MCF 10A (cell line): ENCODE measurements at regions not wholly inside any gene's neighbourhood (a gene's known extent, or its start where the extent isn't known, plus 50 kb on each side); places are given as distances from the start of the nearest gene placed in this dataset.

Experiments
- BruUV-seq: library from RNA; stranded (reverse); fragments of 400-500 nt; replicated peaks from 2 replicates; lab custom pipeline; 2021; lab: Mats Ljungman, UMichigan
- CTCF ChIA-PET: fragments of 300-600 bp; sonication (Branson Sonifier 250); formaldehyde crosslinking; extraction: SDS; loops from one replicate; lab custom pipeline; 2021; ENCODE audit warnings: antibody characterized with exemption, inconsistent platforms; lab: Yijun Ruan, JAX
- POLR2A ChIA-PET: fragments of 300-600, 350-650 bp; sonication (Branson Sonifier 250); formaldehyde crosslinking; extraction: SDS; loops from one replicate; lab custom pipeline; 2020; ENCODE audit warnings: antibody characterized with exemption, inconsistent platforms; lab: Yijun Ruan, JAX
- DNase-seq: peaks from one replicate; pipeline ENCODE4 v3.0.0-alpha.2; 2018; ENCODE audit not compliant: unreplicated experiment
- H3K27ac Mint-ChIP-seq: one replicate; pipeline ENCODE4 v1.8.0; 2022; ENCODE audit warnings: mild to moderate bottlenecking, low read depth, mixed read lengths; ENCODE audit not compliant: unreplicated experiment
- H3K27me3 Mint-ChIP-seq: one replicate; pipeline ENCODE4 v1.8.0; 2022; ENCODE audit warnings: mixed read lengths; ENCODE audit not compliant: insufficient read depth, unreplicated experiment
- H3K36me3 Mint-ChIP-seq: one replicate; pipeline ENCODE4 v1.8.0; 2022; ENCODE audit warnings: mild to moderate bottlenecking, moderate library complexity, mixed read lengths; ENCODE audit not compliant: insufficient read depth, unreplicated experiment
- H3K4me1 Mint-ChIP-seq: one replicate; pipeline ENCODE4 v1.8.0; 2022; ENCODE audit warnings: mixed read lengths; ENCODE audit not compliant: insufficient read depth, unreplicated experiment
- H3K4me3 Mint-ChIP-seq: one replicate; pipeline ENCODE4 v1.8.0; 2022; ENCODE audit warnings: mild to moderate bottlenecking, moderate library complexity, mixed read lengths; ENCODE audit not compliant: unreplicated experiment
- H3K9me3 Mint-ChIP-seq: one replicate; pipeline ENCODE4 v1.8.0; 2022; ENCODE audit warnings: mixed read lengths; ENCODE audit not compliant: unreplicated experiment
- intact Hi-C: fragments of 100-400 bp; cut with micrococcal nuclease; formaldehyde crosslinking; loops from 2 replicates; pipeline ENCODE4 v1.14.1; 2022
- TF ChIP-seq, protein P1 (sequence below): fragments of 200-600 bp; IDR thresholded peaks from one replicate; pipeline ENCODE4 v1.8.0; 2022; ENCODE audit warnings: antibody characterized with exemption, mild to moderate bottlenecking; ENCODE audit not compliant: unreplicated experiment

DNA sequence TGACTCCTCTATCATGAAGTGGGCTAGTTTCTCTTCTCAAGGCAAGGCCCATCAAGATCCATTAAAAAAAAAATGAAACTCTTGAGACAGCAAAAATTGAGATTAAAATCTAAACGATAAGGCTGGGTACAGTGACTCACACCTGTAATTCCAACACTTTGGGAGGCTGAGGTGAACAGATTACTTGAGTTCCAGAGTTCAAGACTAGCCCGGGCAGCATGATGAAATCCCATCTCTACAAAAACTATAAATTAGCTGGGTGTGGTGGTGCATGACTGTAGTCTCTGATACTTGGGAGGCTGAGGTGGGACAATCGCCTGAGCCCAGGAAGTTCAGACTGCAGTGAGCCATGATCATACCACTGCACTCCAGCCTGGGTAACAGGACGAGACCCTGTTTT, 226.5 kb upstream of the SOX5 start:
- Mint-ChIP-seq H3K36me3 (no peaks in the 10 kb centered on the region), H3K27ac (no peak overlapping the region), H3K9me3 (no peaks in the 10 kb centered on the region), H3K4me3 (no peak overlapping the region), H3K4me1 (no peaks in the 10 kb centered on the region), H3K27me3 (no peaks in the 10 kb centered on the region)
- TF ChIP-seq, protein P1, sequence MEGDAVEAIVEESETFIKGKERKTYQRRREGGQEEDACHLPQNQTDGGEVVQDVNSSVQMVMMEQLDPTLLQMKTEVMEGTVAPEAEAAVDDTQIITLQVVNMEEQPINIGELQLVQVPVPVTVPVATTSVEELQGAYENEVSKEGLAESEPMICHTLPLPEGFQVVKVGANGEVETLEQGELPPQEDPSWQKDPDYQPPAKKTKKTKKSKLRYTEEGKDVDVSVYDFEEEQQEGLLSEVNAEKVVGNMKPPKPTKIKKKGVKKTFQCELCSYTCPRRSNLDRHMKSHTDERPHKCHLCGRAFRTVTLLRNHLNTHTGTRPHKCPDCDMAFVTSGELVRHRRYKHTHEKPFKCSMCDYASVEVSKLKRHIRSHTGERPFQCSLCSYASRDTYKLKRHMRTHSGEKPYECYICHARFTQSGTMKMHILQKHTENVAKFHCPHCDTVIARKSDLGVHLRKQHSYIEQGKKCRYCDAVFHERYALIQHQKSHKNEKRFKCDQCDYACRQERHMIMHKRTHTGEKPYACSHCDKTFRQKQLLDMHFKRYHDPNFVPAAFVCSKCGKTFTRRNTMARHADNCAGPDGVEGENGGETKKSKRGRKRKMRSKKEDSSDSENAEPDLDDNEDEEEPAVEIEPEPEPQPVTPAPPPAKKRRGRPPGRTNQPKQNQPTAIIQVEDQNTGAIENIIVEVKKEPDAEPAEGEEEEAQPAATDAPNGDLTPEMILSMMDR, result no peak
- intact Hi-C loops, result no loop called here
- no TSS peak for BruUV-seq
- ChIA-PET CTCF (no interaction called here), POLR2A (no interaction called here)
- DNase-seq, result no peak

DNA sequence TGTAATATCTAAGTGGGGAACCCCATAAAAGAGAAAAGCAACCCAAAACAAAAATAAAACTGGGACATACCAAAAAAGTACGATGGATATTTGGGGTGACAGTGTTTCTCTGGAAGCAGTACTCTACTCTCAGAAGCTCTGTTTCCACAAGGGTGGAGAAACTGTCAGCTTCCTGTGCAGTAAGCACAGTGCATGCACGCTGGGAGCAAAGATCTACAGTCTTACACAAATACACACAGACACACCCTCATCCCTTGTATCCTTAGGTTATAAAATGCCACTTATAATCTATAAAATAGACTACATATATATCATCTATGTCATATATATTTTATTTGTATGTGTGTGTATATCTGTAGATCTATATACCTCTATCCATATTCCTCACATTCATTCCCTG, 225.8 kb upstream of the SOX5 start:
- no TSS peak for BruUV-seq
- POLR2A ChIA-PET, result no interaction called here
- Mint-ChIP-seq H3K9me3 (no peaks in the 10 kb centered on the region), H3K27me3 (no peaks in the 10 kb centered on the region), H3K27ac (no peak overlapping the region), H3K36me3 (no peaks in the 10 kb centered on the region), H3K4me1 (no peaks in the 10 kb centered on the region), H3K4me3 (no peak overlapping the region)
- no peak for DNase-seq
- intact Hi-C loops, result no loop called here
- CTCF ChIA-PET, result no interaction called here
- TF ChIP-seq, protein P1, result no peak

DNA sequence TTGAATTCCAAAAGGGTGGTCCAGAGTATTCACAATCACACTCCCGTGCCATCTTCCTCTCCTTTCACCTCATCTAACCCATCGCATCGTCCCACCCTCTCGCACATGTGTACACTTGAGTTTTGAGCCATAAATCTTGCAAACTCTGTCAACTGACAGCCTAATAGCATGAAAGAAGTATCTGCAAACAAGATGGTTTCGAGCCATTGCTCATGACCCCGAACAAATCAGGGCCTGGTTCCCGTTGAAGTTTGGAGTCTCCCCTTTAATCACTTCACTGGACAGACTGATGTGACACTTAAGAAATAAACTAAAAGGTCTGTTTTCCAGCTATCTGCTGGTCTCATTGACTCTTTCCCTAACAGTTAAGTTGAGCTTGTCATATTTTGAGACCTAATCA, 223.6 kb upstream of the SOX5 start:
- no TSS peak for BruUV-seq
- TF ChIP-seq, protein P1, result no peak
- H3K36me3 Mint-ChIP-seq, result no peaks in the 10 kb centered on the region
- intact Hi-C loops, result no loop called here
- no peak for DNase-seq
- CTCF ChIA-PET, result no interaction called here
- no peaks in the 10 kb centered on the region for H3K4me1 Mint-ChIP-seq
- no peak overlapping the region for H3K4me3 Mint-ChIP-seq
- POLR2A ChIA-PET, result no interaction called here
- no peak overlapping the region for H3K27ac Mint-ChIP-seq
- no peaks in the 10 kb centered on the region for H3K27me3 Mint-ChIP-seq
- H3K9me3 Mint-ChIP-seq, result no peaks in the 10 kb centered on the region

DNA sequence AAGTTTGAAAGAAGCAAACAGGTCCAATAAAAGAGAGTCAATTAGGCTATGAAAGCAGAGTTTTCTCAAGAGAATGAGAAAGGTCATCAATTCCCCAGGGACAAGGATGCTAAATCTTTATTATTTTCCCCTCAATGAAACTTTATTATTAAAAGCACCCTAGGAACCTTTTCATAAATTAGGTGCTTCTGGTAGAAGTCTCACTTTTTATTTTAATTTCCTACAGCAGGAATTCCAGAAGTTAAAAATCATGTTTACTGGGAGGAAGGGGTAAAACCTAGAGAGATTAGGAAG, 223.2 kb upstream of the SOX5 start:
- intact Hi-C loops, result no loop called here
- no TSS peak for BruUV-seq
- POLR2A ChIA-PET, result no interaction called here
- Mint-ChIP-seq H3K27me3 (no peaks in the 10 kb centered on the region), H3K27ac (no peak overlapping the region), H3K9me3 (no peaks in the 10 kb centered on the region), H3K36me3 (no peaks in the 10 kb centered on the region), H3K4me1 (no peaks in the 10 kb centered on the region), H3K4me3 (no peak overlapping the region)
- CTCF ChIA-PET, result no interaction called here
- TF ChIP-seq, protein P1, result no peak
- DNase-seq, result no peak
